ENCODE measurements at regions not wholly inside any gene's neighbourhood (a gene's known extent, or its start where the extent isn't known, plus 50 kb on each side); places are given as distances from the start of the nearest gene placed in this dataset.
"Not testable (repeated sequence)": the region's sequence is repeated elsewhere in the genome, so short reads cannot be mapped to it uniquely, and the experiment has no call there.

DNA sequence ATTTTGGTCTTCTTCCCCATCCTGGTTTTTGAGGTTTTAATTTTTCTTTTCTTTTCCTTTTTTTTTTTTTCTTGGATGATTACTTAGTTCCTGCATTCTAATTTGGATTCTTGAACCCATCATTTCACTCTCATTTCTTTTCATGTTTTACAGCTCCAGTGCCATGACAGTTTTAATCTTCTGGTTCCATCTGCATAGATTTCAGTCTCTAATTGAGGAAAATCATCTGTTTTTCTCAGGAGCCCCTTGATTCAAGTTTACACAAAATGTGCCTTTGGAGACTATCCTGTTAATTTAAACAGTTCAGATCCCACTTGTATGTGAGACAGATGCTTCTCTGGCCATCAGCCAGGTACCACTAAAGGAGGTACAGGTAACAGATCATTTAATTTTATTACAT is 379.9 kb downstream of the PIK3C3 start:
- FAIRE-seq = no peak

DNA sequence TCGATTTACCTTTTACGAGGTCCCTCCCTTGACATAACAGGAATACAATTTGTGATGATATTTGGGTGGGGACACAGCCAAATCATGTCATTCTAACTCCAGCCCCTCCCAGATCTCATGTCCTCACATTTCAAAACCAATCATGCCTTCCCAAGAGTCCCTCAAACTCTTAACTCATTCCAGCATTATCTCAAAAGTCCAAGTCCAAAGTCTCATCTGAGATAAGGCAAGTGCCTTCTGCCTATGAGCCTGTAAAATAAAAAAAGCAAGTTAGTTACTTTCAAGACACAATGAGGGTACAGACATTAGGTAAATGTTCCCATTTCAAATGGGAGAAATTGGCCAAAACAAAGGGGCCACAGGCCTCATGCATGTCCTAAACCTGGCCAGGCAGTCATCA is 381.1 kb downstream of the PIK3C3 start:
- FAIRE-seq = no peak

DNA sequence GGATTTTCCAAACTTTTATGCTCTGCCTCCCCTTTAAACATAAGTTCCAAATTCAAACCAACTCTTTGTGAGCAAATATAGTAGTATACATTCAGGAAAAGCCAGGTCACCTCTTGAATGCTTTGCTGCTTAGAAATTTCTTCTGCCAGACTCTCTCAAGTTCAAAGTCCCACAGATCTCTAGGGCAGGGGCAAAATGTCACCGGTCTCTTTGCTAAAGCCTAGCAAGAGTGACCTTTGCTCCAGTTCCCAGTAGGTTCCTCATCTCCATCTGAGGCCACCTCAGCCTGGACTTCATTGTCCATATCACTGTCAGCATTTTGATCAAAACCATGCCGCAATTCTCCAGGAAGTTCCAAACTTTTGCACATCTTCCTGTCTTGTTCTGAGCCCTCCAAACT is 382.3 kb downstream of the PIK3C3 start:
- not testable (repeated sequence) for FAIRE-seq

DNA sequence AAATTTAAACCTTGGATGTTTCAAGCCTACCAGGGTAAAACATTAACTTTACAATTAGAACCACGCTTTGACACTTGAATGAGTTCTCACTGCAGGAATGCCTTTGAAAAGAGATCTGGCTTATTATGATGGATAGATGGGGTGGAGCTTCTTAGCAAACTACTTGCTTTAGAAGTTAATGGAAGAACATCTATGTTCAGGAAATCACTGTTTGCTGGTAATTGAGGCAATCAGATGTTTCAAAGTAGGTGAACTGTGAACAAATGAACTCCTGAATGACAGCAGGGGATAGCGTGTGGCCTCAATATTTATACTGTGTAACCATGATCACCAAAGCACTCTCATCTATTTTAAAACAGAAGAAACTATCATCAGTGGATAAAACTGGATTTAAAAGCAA is 383.6 kb downstream of the PIK3C3 start:
- FAIRE-seq = no peak

GRCh38 chr18:42339372-42339771 is 384.3 kb downstream of the PIK3C3 start:
- FAIRE-seq = no peak

- FAIRE-seq = no peak
Measured at GRCh38 chr18:42340423-42341009, 385.5 kb downstream of the PIK3C3 start.

DNA sequence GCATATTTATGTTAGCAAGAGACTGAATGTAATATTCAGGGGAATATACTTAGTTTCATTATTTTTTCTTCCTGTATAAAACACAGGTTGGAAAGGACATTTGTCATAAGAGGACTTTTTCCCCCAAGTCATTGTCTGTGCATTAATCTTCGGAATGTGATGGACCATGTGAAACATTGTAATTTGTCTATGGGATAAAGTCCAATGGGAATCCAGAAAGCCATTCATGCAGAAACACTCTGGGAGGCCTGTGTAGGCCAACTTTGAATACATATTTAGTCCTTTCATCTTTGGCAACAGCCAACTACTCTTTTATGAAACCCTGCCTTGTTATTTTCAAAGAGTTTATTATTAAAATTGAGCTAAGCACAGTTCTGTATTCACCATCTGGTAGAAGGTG is 386.4 kb downstream of the PIK3C3 start:
- no peak for FAIRE-seq

DNA sequence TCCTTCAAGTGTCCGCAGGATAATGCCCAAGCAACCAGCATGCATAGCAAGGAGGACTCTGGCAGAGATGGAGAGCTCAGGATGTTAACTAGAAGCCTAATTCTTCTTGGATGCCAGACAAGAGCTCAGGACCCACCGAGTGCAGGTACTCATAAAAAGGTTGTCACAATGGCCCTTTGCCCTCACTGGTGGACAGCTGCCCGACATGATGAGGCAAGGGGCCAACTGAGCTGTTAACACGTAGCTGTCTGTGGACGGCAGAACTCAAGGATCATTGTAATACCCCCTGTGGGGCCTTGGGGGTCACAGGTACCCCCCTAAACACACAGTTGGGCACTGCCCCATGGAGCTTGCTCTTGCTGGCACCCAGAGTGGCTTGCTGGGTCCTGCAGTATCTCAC is 393.7 kb downstream of the PIK3C3 start:
- FAIRE-seq = no peak

DNA sequence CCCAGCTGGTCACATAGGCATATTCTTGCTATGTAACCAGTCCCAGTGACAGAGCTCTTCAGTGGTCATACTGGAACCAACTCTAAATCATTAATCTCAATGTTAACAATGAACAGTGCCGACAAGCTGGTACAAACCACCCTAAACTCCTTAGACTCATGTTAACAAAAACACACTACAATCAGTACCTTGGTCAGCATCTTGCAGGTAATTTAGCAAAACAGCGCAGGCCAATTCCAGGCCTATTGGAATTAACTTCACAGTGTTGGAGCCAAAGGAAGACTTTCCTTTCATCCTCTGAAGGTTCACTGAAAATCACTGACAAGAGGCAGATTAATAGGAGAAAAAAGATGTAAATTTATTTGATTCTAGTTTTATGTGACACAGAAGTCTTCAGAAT is 396.4 kb downstream of the PIK3C3 start:
- FAIRE-seq = no peak

- FAIRE-seq = no peak
Measured at GRCh38 chr18:42360716-42361115, 405.7 kb downstream of the PIK3C3 start.

DNA sequence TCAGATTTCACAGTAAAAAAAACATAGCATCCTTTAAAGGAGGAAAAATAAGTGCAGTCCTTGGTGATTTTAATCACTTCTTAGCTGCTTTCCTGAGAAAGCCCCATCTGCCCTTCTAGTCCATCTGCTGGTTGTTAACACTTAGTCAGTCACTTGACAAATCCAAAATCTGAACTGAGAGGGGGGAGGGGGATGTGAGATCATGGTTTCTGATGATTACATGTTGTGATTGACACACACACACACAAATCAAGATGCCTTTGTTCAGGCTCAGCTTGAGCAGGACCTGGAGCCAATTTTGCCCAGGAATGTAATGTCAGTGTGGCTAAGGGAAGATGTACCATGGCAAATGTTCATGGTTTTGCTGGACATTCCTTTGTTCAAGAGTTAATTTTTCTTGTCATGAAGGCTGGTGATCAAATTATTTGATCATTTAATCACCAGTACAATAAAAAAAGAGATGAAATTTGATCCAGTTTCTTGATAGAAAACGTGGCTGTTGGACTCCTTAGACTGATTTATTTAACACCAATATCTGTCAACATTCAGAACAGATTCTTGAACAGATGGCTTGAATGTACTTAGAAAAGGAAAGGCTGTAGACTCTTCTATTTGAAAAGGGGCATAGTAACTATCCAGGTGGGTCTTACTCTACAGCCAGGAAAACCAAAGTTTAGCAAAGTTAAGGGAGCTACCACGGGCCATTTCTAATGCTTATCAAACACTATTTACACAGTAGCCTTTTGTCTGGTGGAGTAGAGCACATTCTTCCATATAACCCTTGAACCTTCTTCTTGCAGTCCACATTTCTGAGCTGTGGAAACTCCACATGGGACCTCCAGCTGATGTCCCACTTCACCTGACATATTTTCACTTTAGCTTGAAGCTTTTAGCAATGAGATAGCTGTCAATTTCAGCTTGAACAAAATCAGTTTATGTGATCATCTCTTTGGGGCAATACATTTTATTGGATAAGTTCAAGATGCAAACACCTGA is 408.7 kb downstream of the PIK3C3 start:
- no peak for FAIRE-seq

DNA sequence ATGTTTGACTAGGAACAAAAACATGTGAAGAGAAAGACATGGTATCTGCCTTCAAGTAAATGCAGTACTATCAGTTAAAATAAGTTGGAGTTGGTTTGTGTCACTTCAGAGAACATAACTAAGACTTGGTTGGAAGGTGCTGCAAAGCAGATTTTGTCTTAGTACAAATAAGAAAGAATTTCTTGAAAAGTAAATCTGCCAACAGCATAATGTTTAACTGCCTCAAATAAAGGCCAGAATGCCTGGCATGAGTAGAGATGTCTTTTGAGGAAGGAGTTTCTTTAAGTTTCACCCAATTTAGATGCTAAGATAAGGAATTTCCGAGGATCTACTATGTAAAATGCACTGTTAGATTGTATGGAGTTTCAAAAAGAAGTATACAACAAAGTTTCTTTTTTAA is 409.7 kb downstream of the PIK3C3 start:
- FAIRE-seq = no peak

- no peak for FAIRE-seq
Measured at GRCh38 chr18:42365591-42365990, 410.6 kb downstream of the PIK3C3 start.

GRCh38 chr18:42373584-42373983 is 418.6 kb downstream of the PIK3C3 start:
- no peak for FAIRE-seq

GRCh38 chr18:42374961-42375360 is 419.9 kb downstream of the PIK3C3 start:
- no peak for FAIRE-seq

GRCh38 chr18:42378854-42379253 is 423.8 kb downstream of the PIK3C3 start:
- FAIRE-seq = not testable (repeated sequence)

GRCh38 chr18:42381236-42381635 is 426.2 kb downstream of the PIK3C3 start:
- not testable (repeated sequence) for FAIRE-seq

DNA sequence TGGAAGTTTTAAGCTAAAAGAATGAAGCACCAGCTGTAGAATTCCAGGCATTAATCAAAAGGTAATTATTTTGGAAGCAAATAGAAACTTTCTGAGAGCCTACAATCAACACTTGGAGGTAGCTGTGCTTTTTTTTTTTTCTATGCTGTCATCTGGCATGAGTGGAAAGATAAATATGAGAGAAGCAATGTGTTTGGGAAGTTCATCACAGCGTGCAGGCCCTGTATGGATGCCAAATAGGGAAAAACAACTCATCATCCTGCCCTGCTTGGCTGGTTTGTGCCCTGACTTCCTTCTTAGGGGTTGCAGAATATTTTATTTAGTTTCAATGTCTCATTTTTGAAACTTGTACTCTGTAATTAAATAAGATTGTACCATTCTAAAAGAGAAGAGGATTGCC is 437.4 kb downstream of the PIK3C3 start:
- no peak for FAIRE-seq

DNA sequence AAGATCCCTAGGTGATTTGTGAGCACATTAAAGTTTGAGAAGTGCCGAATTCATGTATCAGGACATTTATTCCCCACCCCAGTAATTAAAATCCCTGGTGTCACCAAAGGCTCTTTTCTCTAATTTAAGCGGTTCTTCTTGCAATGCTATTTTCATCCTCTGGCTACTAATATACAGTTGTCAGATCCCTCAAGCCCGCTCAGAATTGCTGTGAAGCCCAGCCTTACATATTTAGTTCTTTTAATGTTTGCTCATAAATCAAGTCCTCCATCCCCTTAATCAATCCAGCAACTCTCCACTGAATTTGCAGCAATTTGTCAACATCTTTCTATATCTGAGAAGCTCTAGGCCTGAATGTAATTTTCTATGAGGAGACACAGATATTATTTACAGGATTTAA is 437.9 kb downstream of the PIK3C3 start:
- FAIRE-seq = no peak

- no peak for FAIRE-seq
Measured at GRCh38 chr18:42394238-42394637, 439.2 kb downstream of the PIK3C3 start.

DNA sequence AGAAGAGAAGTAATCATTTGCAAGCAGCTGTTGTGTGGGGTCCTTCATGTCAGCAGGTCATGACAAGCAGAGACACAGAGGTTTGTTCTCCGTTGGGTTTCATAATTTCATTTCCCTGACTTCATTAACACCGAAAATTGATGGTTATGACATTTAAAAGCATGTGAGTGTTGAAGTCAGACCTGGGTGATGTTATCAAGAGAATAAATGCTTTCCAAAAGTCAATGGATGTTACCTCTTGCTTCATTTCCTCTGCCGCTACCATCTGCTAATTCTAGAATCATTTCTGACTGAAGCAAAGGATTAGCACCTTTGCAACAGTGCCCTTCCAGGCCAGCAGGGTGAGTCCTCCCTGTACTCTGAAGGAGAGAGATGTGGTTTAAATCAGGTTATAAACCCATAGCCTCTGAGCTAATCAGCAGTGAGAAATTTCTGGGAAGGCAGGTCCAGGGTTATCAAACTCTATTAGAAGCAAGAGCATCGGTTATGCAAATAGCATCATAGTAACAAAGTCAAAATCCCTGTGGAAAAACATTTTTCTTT is 446.2 kb downstream of the PIK3C3 start:
- FAIRE-seq = no peak

- FAIRE-seq = no peak
Measured at GRCh38 chr18:42404151-42404550, 449.1 kb downstream of the PIK3C3 start.

DNA sequence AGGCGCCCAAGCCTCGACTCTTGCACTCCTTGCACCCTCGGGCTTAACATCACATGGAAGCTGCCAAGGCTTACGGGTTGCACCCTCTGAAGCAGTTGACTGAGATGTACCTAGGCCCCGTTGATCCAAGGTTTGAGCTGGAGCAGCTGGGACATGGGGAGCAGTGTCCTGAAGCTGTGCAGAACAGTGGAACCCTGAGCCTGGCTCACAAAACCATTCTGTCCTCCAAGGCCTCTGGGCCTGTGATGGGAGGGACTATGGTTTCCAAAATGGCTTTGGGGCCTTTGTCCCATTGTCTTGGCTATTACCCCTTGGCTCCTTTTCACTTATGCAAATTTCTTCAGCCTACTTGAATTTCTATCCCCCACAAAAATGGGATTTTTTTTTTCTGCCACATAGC is 454.0 kb downstream of the PIK3C3 start:
- no peak for FAIRE-seq

DNA sequence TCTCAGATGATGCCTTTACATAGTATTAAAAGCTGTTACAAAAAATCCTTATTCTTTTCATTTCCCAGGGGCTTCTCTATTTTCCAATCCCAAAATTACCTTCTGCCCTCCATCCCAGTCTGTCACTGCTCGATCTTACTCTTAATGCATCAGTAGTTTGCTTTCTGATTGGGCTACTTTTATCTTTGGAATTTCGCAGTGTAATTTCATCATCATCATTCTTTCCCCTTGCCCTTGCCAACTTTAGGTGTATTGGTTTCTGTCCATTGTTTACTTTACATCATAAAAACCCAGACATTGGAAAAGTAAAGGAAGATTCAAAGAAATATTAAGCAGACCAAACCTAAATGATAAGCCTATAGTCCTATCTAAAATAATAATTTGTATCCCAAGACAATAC is 457.2 kb downstream of the PIK3C3 start:
- no peak for FAIRE-seq
